Smooth muscle cell (in vitro differentiated cells): ENCODE measurements at regions not wholly inside any gene's neighbourhood (a gene's known extent, or its start where the extent isn't known, plus 50 kb on each side); places are given as distances from the start of the nearest gene placed in this dataset.
"Not testable (repeated sequence)": the region's sequence is repeated elsewhere in the genome, so short reads cannot be mapped to it uniquely, and the experiment has no call there.

Experiments
- DNase-seq: peaks from one replicate; lab custom pipeline; 2025; ENCODE audit not compliant: unreplicated experiment; lab: John Stamatoyannopoulos, UW
- H2AFZ ChIP-seq: fragments of 200-600 bp; sonication (generic); 2 replicates; pipeline ENCODE4 v1.6.0; 2016; ENCODE audit warnings: antibody characterized with exemption, low read depth, mild to moderate bottlenecking
- H3F3A ChIP-seq: fragments of 200-600 bp; sonication (generic); 2 replicates; pipeline ENCODE4 v1.6.0; 2017; ENCODE audit warnings: antibody characterized with exemption, low read depth
- H3K27ac ChIP-seq: fragments of 200-600 bp; sonication (generic); 2 replicates; pipeline ENCODE4 v1.5.1; 2016; ENCODE audit warnings: low read depth, mild to moderate bottlenecking
- H3K27me3 ChIP-seq: fragments of 200-600 bp; sonication (generic); 2 replicates; pipeline ENCODE4 v1.6.1; 2016; ENCODE audit warnings: low read depth, mild to moderate bottlenecking
- H3K36me3 ChIP-seq: fragments of 200-600 bp; sonication (generic); 2 replicates; pipeline ENCODE4 v1.5.1; 2016; ENCODE audit warnings: low read depth
- H3K4me1 ChIP-seq: fragments of 200-600 bp; sonication (generic); 2 replicates; pipeline ENCODE4 v1.5.1; 2016; ENCODE audit warnings: low read depth
- H3K4me2 ChIP-seq: fragments of 200-600 bp; sonication (generic); 2 replicates; pipeline ENCODE4 v1.6.0; 2016; ENCODE audit warnings: mild to moderate bottlenecking
- H3K4me3 ChIP-seq: fragments of 200-600 bp; sonication (generic); 2 replicates; pipeline ENCODE4 v1.5.1; 2016; ENCODE audit warnings: mild to moderate bottlenecking
- H3K79me2 ChIP-seq: fragments of 200-600 bp; sonication (generic); 2 replicates; pipeline ENCODE4 v1.6.0; 2016; ENCODE audit warnings: low read depth, mild to moderate bottlenecking
- H3K9ac ChIP-seq: fragments of 200-600 bp; sonication (generic); 2 replicates; pipeline ENCODE4 v1.6.0; 2016; ENCODE audit warnings: low read depth
- H3K9me3 ChIP-seq: fragments of 200-600 bp; sonication (generic); replicated peaks from 2 replicates; pipeline ENCODE4 v1.5.1; 2016; ENCODE audit warnings: low read depth
- H4K20me1 ChIP-seq: fragments of 200-600 bp; sonication (generic); 2 replicates; pipeline ENCODE4 v1.6.0; 2016; ENCODE audit warnings: low read depth
- CTCF ChIP-seq: fragments of 200-600 bp; sonication (generic); IDR thresholded peaks from 2 replicates; pipeline ENCODE4 v1.5.1; 2017; ENCODE audit warnings: borderline replicate concordance, mild to moderate bottlenecking, antibody characterized with exemption; ENCODE audit not compliant: insufficient read depth, poor library complexity, severe bottlenecking
- WGBS: methylation state at CpG from one replicate; pipeline ENCODE4 v1.1.7; 2016; ENCODE audit warnings: low lambda C conversion rate; 5-methylcytosine and 5-hydroxymethylcytosine counted together

GRCh38 chr13:90726375-90726774 lies 621.1 kb upstream of the MIR17HG start:
- H4K20me1 ChIP-seq, result no peaks in the 10 kb centered on the region
- no peak overlapping the region for H3K27ac ChIP-seq
- no peaks in the 10 kb centered on the region for H3F3A ChIP-seq
- no peak overlapping the region for H2AFZ ChIP-seq
- H3K79me2 ChIP-seq, result no peaks in the 10 kb centered on the region
- no peak for DNase-seq
- 78% methylated on average over 2 of the region's 2 CpGs for WGBS
- TF ChIP-seq CTCF, result no peak
- no peaks in the 10 kb centered on the region for H3K36me3 ChIP-seq
- no peaks in the 10 kb centered on the region for H3K9me3 ChIP-seq
- no peak overlapping the region for H3K4me3 ChIP-seq
- H3K9ac ChIP-seq, result no peak overlapping the region
- H3K4me2 ChIP-seq, result no peak overlapping the region
- H3K4me1 ChIP-seq, result peaks cover 6% of the 10 kb centered on the region
- H3K27me3 ChIP-seq, result no peaks in the 10 kb centered on the region

DNA sequence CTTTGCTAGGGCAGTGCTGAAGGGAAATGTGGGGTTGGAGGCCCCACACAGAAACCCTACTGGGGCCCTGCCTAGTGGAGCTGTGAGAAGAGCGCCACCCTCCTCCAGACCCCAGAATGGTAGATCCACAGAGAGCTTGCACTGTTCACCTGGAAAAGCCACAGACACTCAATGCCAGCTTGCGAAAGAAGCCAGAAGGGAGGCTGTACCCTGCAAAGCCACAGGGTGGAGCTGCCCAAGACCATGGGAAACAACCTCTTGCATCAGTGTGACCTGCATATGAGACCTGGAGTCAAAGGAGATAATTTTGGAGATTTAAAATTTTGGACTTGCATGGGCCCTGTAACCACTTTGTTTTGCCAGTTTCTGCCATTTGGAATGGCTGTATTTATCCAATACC lies 615.4 kb upstream of the MIR17HG start:
- 100% methylated on average over 2 of the region's 2 CpGs for whole genome bisulfite sequencing
- TF ChIP-seq CTCF, result no peak
- H3K36me3 ChIP-seq, result no peaks in the 10 kb centered on the region
- H2AFZ ChIP-seq, result no peak overlapping the region
- no peaks in the 10 kb centered on the region for H3K27me3 ChIP-seq
- H3K79me2 ChIP-seq, result no peaks in the 10 kb centered on the region
- H3K27ac ChIP-seq, result no peak overlapping the region
- no peak for DNase-seq
- H4K20me1 ChIP-seq, result no peaks in the 10 kb centered on the region
- H3K9ac ChIP-seq, result no peak overlapping the region
- no peak overlapping the region for H3K4me2 ChIP-seq
- no peak overlapping the region for H3K4me3 ChIP-seq
- no peaks in the 10 kb centered on the region for H3F3A ChIP-seq
- no peaks in the 10 kb centered on the region for H3K9me3 ChIP-seq
- no peaks in the 10 kb centered on the region for H3K4me1 ChIP-seq

- not testable (repeated sequence) for H3K4me3 ChIP-seq, H3K4me2 ChIP-seq, H3K4me1 ChIP-seq, H3K36me3 ChIP-seq, H3K9ac ChIP-seq, H3K79me2 ChIP-seq, H3K27me3 ChIP-seq, H3K27ac ChIP-seq, H2AFZ ChIP-seq, H3F3A ChIP-seq, H4K20me1 ChIP-seq, DNase-seq, H3K9me3 ChIP-seq
Measured at GRCh38 chr13:90734497-90734896, 613.0 kb upstream of the MIR17HG start.

GRCh38 chr13:90738881-90739280 lies 608.6 kb upstream of the MIR17HG start:
- TF ChIP-seq CTCF, result no peak
- Histone ChIP-seq H3K36me3 (no peaks in the 10 kb centered on the region), H2AFZ (no peak overlapping the region), H3K4me3 (no peak overlapping the region), H3F3A (no peaks in the 10 kb centered on the region), H3K27ac (no peak overlapping the region), H4K20me1 (no peaks in the 10 kb centered on the region), H3K79me2 (no peaks in the 10 kb centered on the region), H3K27me3 (peaks cover 11% of the 10 kb centered on the region), H3K4me1 (no peaks in the 10 kb centered on the region), H3K4me2 (no peak overlapping the region), H3K9me3 (no peaks in the 10 kb centered on the region), H3K9ac (no peak overlapping the region)
- DNase-seq, result no peak
